ENCODE measurements at regions not wholly inside any gene's neighbourhood (a gene's known extent, or its start where the extent isn't known, plus 50 kb on each side); places are given as distances from the start of the nearest gene placed in this dataset.

DNA sequence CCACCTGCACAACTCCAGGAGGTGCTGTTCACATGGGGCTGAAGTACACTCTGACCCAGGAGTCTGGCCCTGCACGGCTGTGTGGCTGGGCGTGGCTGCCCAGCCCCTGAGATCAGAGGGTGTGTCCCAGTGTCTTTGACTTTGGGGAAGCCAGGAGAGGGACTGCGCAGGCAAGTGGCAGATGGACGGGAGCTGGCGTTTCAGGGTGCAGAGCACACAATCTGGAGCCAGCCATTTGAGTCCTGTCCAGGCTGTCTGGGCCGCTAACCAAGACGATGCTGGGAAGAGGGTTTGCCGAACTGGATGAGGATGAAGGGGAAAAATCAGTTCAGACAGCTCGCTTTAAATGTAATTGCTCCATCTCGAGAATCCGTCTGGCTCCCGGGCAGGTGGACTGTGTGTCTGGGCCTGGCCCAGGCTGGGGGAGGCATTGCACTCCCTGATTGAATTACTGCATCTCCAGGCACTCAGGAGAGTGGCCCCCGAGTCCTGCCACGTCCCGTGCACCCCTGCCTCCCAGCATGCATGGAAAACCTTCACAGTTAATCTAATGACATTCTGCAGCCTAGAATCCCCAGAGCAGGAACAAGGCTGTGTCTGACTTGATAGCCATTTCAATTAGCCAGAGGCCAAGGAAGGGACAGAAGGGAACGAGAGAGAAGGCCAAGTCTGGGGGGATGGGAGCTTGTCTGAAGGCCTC lies 120.8 kb upstream of the NANOS1 start:
- H3K9me3 Mint-ChIP-seq, result no peaks in the 10 kb centered on the region
- DNase-seq, result no peak
- H3K4me1 Mint-ChIP-seq (ENCODE audit: low read depth), result no peaks in the 10 kb centered on the region
- no peak overlapping the region for H3K4me3 Mint-ChIP-seq
- peaks cover 5% of the 10 kb centered on the region for H3K27me3 Mint-ChIP-seq (ENCODE audit: low read depth)
- ATAC-seq, result no peak
- H3K36me3 Mint-ChIP-seq (ENCODE audit: insufficient read depth), result no peaks in the 10 kb centered on the region

DNA sequence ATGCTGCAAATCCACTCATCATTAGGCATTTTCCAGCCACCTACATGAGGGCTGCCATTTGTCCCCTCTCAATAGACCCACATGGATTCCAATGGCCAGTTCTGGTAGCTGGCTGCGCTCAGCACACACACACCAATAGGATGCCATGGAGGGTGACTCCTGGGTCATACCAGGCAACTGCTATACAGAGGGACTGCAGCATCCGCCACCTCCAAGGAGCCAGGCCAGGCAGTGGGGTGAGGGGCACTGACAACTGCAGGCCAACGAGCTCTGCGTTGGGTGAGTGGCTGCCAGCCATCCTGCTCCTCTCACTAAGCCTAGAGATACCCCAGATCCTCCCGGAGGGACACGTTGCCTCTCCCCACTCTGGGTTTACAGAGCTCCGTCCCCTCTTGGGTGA lies 118.8 kb upstream of the NANOS1 start:
- no peaks in the 10 kb centered on the region for H3K9me3 Mint-ChIP-seq
- no peaks in the 10 kb centered on the region for H3K36me3 Mint-ChIP-seq (ENCODE audit: insufficient read depth)
- H3K4me1 Mint-ChIP-seq (ENCODE audit: low read depth), result no peaks in the 10 kb centered on the region
- ATAC-seq (no peak), DNase-seq (no peak)
- H3K4me3 Mint-ChIP-seq, result no peak overlapping the region
- H3K27me3 Mint-ChIP-seq (ENCODE audit: low read depth), result peaks cover 7% of the 10 kb centered on the region

DNA sequence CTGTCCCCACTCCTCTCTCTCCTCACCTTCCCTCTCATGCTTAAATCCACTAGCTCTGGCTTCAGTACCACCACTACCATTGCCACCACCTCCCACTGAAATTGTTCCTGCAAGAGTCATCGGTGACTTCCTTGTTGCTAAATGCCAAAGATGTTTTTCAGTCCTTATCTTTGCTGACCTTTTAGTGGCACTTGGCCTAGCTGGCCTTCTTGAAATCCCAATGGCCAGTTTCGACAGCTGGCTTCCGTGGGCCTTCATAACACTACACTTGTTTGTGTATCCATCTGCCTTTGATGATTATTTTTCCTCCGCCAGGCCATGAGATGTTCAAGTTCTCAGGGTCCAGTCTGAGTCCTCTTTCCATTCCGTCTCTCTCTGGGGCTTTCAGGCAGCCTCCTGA lies 118.2 kb upstream of the NANOS1 start:
- ATAC-seq (no peak), DNase-seq (no peak)
- Mint-ChIP-seq H3K36me3 (ENCODE audit: insufficient read depth) (no peaks in the 10 kb centered on the region), H3K4me3 (no peak overlapping the region), H3K9me3 (no peaks in the 10 kb centered on the region), H3K27me3 (ENCODE audit: low read depth) (peaks cover 7% of the 10 kb centered on the region), H3K4me1 (ENCODE audit: low read depth) (no peaks in the 10 kb centered on the region)

DNA sequence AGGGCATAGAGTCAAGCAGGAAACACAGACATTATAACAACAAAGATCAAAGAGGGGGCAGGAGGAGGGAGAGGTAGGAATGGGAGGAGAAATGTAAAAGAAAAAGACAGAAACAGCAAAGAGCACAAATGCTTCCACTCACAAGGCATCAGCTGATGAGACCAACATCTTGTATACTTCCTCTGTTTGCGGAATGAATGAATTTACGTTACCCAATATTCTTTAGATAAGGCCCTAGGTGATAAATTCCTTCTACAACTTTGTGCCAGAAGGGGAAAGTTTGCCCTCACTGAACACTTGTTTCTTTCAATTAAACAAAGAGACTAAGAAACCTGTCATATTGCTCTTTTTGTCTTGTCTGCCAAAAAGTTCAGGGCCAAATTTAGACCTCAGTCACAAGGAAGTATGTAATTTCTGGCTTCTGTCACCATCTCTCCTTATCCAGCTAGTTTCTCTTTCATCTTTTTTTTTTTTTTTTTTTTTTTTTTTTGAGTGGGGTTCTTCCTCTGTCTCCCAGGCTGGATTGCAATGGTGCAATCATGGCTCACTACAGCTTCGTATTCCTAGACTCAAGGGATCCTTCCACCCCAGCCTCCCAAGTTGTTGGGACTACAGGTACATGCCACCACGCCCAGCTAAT lies 116.4 kb upstream of the NANOS1 start:
- Mint-ChIP-seq H3K4me1 (ENCODE audit: low read depth) (no peaks in the 10 kb centered on the region), H3K4me3 (no peak overlapping the region), H3K27me3 (ENCODE audit: low read depth) (peaks cover 7% of the 10 kb centered on the region), H3K9me3 (no peaks in the 10 kb centered on the region), H3K36me3 (ENCODE audit: insufficient read depth) (no peaks in the 10 kb centered on the region)
- DNase-seq (no peak), ATAC-seq (no peak)

DNA sequence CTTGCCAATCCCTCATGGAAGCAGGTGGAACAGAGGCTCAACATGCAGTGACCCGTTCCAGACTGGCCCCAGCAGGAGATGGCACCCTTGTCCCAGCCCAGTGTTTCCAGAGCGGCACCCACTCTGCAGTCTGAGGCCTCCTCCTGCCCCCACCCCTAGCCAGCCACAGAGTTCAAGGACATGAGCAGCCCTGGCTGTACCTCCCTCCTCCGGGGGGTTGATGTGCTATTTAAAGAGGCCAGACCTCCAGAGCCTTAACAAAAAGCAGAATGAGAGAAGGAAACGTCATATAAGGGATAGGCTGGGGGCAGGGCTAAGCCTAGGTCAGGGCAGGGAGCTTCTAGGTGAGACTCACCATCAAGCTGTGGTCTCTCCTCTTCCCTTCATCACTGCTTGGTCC lies 115.7 kb upstream of the NANOS1 start:
- DNase-seq (no peak), ATAC-seq (no peak)
- no peak overlapping the region for H3K4me3 Mint-ChIP-seq
- H3K36me3 Mint-ChIP-seq (ENCODE audit: insufficient read depth), result no peaks in the 10 kb centered on the region
- H3K9me3 Mint-ChIP-seq, result no peaks in the 10 kb centered on the region
- no peaks in the 10 kb centered on the region for H3K4me1 Mint-ChIP-seq (ENCODE audit: low read depth)
- peaks cover 7% of the 10 kb centered on the region for H3K27me3 Mint-ChIP-seq (ENCODE audit: low read depth)

DNA sequence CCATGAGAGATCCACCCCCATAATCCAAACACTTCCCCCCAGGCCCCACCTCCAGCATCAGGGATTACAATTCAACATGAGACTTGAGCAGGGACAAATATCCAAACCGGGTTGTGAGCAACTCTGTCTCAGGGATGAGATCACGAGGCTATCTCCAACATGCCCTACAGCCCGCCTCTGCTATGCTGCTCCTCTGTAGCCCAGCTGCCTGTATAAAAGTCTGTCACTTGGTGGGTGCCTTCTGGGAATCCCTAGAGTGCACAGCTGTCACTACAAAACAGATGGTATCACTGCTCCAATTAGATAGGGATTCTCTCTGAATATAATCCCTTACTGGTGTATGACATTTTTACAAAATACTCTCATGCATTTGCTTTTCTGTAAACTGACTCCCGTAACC lies 114.9 kb upstream of the NANOS1 start:
- no peaks in the 10 kb centered on the region for H3K4me1 Mint-ChIP-seq (ENCODE audit: low read depth)
- H3K4me3 Mint-ChIP-seq, result no peak overlapping the region
- H3K9me3 Mint-ChIP-seq, result no peaks in the 10 kb centered on the region
- peaks cover 8% of the 10 kb centered on the region for H3K27me3 Mint-ChIP-seq (ENCODE audit: low read depth)
- no peaks in the 10 kb centered on the region for H3K36me3 Mint-ChIP-seq (ENCODE audit: insufficient read depth)
- DNase-seq (no peak), ATAC-seq (no peak)

DNA sequence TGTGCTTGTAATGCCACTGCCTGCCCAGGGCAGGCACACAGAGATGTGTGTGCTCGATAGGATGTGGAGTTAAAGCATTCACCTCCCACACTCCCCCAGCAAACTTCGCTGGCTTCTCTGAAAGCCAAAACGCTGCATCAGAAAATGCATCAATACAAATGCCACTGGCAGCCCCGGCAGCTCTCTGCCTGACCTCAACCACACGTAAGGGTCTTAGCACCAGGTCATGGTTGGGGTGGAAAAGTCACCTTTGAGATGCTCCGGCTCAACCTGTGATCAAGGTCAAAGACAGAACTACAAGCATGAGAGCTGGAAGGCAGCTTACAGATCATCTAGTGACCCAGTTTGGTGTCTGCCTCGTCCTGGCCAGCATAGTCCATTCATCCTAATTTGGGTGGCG lies 114.4 kb upstream of the NANOS1 start:
- Mint-ChIP-seq H3K9me3 (no peaks in the 10 kb centered on the region), H3K4me1 (ENCODE audit: low read depth) (no peaks in the 10 kb centered on the region), H3K36me3 (ENCODE audit: insufficient read depth) (no peaks in the 10 kb centered on the region), H3K4me3 (no peak overlapping the region), H3K27me3 (ENCODE audit: low read depth) (peaks cover 9% of the 10 kb centered on the region)
- DNase-seq (no peak), ATAC-seq (no peak)

DNA sequence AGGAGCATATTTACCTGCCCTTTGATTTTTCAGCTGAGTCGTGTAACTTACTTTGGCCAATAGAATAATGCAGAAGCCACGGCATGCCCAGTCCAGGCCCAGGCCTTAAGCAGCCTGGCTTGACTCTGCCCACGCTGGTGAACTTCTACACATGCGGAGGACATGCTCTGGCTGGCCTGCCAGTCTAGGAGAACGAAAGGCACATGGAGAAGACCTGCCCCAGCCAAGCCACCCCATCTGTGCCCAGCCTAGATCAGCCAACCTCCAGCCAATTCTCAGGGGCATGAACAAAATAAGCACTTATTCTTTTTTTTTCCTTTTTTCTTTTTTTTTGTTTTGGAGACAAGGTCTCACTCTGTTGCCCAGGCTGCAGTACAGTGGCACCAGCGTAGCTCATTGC lies 112.7 kb upstream of the NANOS1 start:
- Mint-ChIP-seq H3K4me3 (no peak overlapping the region), H3K36me3 (ENCODE audit: insufficient read depth) (no peaks in the 10 kb centered on the region), H3K27me3 (ENCODE audit: low read depth) (peaks cover 16% of the 10 kb centered on the region), H3K9me3 (no peaks in the 10 kb centered on the region), H3K4me1 (ENCODE audit: low read depth) (no peaks in the 10 kb centered on the region)
- DNase-seq (no peak), ATAC-seq (no peak)

DNA sequence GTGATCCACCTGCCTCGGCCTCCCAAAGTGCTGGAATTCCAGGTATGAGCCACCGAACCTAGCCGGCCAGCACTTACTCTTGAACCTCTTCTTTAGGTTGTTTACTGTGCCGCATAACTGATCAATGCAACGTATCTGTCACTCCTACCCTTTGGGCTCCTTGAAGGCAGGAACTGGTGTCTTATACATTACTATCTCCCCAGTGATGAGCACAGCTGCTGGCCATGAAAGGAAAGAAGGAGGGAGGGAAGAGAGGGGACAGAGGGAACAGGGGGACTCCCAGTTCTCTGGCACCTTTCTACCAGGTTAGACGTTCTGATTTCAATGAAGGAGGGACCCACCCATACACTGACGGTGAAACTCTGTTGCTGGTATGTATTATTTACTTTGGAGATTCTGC lies 111.8 kb upstream of the NANOS1 start:
- ATAC-seq, result no peak
- Mint-ChIP-seq H3K36me3 (ENCODE audit: insufficient read depth) (no peaks in the 10 kb centered on the region), H3K9me3 (no peaks in the 10 kb centered on the region)

DNA sequence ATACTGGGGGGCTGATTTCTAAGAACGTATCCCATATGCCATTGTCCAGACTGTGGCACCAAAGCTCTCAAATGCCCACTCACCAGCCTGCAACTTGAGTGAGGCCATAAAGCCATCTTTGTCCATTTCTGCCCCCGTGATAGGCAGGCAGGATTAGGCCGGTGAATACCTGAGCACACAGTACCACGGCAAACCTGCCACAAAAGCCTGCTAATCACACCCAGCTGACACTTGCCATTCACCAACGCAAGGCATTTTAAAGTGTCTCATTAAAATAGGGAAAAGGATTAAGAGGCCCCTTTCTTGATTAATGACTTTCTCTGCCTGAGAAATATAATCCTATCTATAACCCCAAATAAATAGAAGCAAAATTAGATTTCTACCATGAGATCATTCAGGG lies 111.4 kb upstream of the NANOS1 start:
- ATAC-seq (no peak), DNase-seq (no peak)
- H3K4me1 Mint-ChIP-seq (ENCODE audit: low read depth), result no peaks in the 10 kb centered on the region
- H3K4me3 Mint-ChIP-seq, result no peak overlapping the region
- H3K27me3 Mint-ChIP-seq (ENCODE audit: low read depth), result peaks cover 15% of the 10 kb centered on the region
- H3K36me3 Mint-ChIP-seq (ENCODE audit: insufficient read depth), result no peaks in the 10 kb centered on the region
- no peaks in the 10 kb centered on the region for H3K9me3 Mint-ChIP-seq

More for the DNA sequence above, 111.8 kb upstream of the NANOS1 start:
- peaks cover 15% of the 10 kb centered on the region for H3K27me3 Mint-ChIP-seq (ENCODE audit: low read depth)
- DNase-seq, result no peak
- no peak overlapping the region for H3K4me3 Mint-ChIP-seq
- H3K4me1 Mint-ChIP-seq (ENCODE audit: low read depth), result no peaks in the 10 kb centered on the region

DNA sequence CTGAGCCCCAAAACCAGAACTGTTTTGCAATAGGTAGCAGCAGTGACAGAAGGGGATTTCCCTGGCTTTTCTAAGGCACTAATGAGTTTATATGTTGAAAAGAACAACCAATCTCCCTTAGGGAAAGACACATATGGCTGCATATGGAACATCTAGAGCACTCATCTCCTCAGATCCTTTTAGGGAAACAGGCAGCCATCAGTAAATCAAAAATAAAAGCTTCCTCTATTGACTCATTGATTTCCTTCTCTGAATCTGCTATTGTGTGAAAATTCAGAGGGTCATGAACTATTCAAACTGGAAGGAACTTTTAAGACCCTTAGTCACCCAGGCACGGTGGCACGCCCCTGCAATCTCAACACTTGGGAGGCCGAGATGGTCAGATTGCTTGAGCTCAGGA lies 110.9 kb upstream of the NANOS1 start:
- no peaks in the 10 kb centered on the region for H3K36me3 Mint-ChIP-seq (ENCODE audit: insufficient read depth)
- peaks cover 15% of the 10 kb centered on the region for H3K27me3 Mint-ChIP-seq (ENCODE audit: low read depth)
- no peak for ATAC-seq

DNA sequence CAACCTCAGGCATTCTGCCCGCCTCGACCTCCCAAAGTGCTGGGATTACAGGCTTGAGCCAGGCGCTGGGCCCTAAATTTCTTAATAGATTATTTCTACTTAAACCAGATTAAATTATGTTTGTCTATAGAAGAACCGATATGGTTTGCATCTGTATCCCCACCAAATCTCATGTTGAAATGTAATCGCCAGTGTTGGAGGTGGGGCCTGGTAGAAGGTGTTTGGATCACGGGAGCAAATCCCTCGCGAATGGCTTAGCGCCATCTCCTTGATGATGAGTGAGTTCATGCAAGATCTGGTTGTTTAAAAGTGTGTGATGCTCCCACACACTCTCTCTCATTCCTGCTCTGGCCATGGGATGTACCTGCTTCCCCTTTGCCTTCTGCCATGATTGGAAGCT lies 109.3 kb upstream of the NANOS1 start:
- no peak overlapping the region for H3K4me3 Mint-ChIP-seq
- no peak for DNase-seq

More for the DNA sequence above, 110.9 kb upstream of the NANOS1 start:
- Mint-ChIP-seq H3K4me3 (no peak overlapping the region), H3K9me3 (no peaks in the 10 kb centered on the region), H3K4me1 (ENCODE audit: low read depth) (no peaks in the 10 kb centered on the region)
- no peak for DNase-seq

DNA sequence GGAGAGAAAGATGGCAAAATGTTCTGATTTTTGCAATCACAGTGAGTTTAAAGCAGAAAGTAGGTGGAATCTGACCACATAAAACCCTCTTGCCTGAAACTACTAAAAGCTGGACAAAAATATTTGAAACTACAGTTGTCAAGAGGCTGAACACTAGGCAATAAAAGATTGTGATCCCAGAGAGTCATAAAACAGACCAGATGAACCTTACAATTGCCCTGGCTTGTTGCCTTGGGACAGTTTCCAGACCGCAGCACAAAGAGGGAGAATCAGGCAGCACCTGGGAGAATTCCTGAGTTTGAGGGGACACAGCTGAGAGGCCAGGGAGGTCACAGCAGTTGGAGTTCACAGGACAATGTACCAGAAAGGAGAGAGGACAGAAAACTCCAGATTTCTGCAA lies 107.3 kb upstream of the NANOS1 start:
- H3K27me3 Mint-ChIP-seq (ENCODE audit: low read depth), result peaks cover 24% of the 10 kb centered on the region
- no peaks in the 10 kb centered on the region for H3K9me3 Mint-ChIP-seq
- no peak for ATAC-seq
- H3K4me1 Mint-ChIP-seq (ENCODE audit: low read depth), result no peaks in the 10 kb centered on the region
- no peak overlapping the region for H3K4me3 Mint-ChIP-seq
- no peak for DNase-seq
- H3K36me3 Mint-ChIP-seq (ENCODE audit: insufficient read depth), result no peaks in the 10 kb centered on the region

More for the DNA sequence above, 109.3 kb upstream of the NANOS1 start:
- H3K9me3 Mint-ChIP-seq, result no peaks in the 10 kb centered on the region
- peaks cover 19% of the 10 kb centered on the region for H3K27me3 Mint-ChIP-seq (ENCODE audit: low read depth)
- H3K36me3 Mint-ChIP-seq (ENCODE audit: insufficient read depth), result no peaks in the 10 kb centered on the region
- H3K4me1 Mint-ChIP-seq (ENCODE audit: low read depth), result no peaks in the 10 kb centered on the region
- no peak for ATAC-seq

DNA sequence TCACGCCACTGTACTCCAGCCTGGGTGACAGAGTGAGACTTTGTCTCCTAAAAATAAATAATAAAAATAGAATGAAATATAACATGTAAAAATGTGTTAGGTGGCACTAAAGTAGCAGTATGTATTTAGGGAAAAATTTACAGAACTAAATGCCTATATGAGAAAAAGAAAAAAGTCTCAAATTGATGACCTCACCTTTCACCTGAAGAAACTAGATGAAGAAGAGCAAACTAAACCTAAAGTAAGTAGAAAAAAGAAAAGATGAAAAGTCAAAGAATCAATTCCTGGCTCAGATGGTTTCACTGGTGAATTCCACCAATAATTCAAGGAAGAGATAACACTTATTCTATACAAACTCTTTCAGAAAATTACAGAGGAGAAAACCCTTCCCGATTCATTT lies 106.5 kb upstream of the NANOS1 start:
- Mint-ChIP-seq H3K9me3 (no peaks in the 10 kb centered on the region), H3K27me3 (ENCODE audit: low read depth) (peaks cover 24% of the 10 kb centered on the region), H3K4me1 (ENCODE audit: low read depth) (no peaks in the 10 kb centered on the region), H3K36me3 (ENCODE audit: insufficient read depth) (no peaks in the 10 kb centered on the region), H3K4me3 (no peak overlapping the region)
- no peak for DNase-seq
- ATAC-seq, result no peak

DNA sequence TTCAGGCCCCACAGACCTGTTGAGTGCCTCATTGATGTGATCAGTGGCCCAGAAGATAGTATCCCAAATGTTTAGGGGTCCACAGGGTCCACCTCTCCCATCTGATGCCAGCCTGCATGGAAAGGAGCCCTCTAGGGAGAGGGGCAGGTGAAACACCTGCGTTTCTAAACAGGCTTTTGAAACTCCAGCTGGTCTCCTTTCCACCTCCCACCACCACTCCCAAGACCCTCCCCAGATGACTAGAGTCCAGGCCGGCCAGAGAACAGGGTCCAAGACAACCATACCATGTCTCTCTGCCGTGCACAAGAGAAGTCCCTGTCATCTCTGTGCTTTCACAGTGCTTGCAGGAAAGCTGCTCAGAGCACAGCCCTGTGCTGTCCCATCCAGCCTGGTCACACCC lies 105.0 kb upstream of the NANOS1 start:
- ATAC-seq (no peak), DNase-seq (no peak)
- Mint-ChIP-seq H3K4me3 (no peak overlapping the region), H3K9me3 (peaks cover 6% of the 10 kb centered on the region), H3K27me3 (ENCODE audit: low read depth) (peaks cover 24% of the 10 kb centered on the region), H3K4me1 (ENCODE audit: low read depth) (no peaks in the 10 kb centered on the region), H3K36me3 (ENCODE audit: insufficient read depth) (no peaks in the 10 kb centered on the region)

Measured in activated T-cell treated with anti-CD3 and anti-CD28 coated beads, Interleukin-2, amount 50 U/mL, for 4 hours (primary cell).